HG02973 (cell line): ENCODE measurements at regions not wholly inside any gene's neighbourhood (a gene's known extent, or its start where the extent isn't known, plus 50 kb on each side); places are given as distances from the start of the nearest gene placed in this dataset.

Experiments
- ATAC-seq: cut with Tn5 transposase; IDR thresholded peaks from one replicate; pipeline ENCODE4 v1.9.1; 2021; ENCODE audit warnings: moderate library complexity; ENCODE audit not compliant: unreplicated experiment

DNA sequence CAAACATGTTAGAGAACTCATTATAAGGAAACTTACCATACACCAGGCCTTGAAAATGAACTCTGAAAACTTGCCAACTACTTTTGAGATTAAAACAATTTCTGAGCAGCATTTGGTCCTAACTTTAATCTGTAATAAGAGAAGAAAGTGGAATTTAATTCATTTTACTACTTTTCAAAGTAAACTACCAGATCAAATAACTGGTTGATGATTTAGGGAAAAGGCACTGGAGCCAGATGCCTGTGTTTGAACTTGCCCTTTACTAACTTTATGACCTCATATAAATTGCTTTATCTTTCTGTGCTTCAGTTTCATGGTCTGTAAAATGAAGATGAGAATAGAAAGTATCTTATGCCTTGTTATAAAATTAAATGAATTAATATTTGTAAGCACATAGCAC, 159.9 kb upstream of the PCDH18 start:
- ATAC-seq = no peak

DNA sequence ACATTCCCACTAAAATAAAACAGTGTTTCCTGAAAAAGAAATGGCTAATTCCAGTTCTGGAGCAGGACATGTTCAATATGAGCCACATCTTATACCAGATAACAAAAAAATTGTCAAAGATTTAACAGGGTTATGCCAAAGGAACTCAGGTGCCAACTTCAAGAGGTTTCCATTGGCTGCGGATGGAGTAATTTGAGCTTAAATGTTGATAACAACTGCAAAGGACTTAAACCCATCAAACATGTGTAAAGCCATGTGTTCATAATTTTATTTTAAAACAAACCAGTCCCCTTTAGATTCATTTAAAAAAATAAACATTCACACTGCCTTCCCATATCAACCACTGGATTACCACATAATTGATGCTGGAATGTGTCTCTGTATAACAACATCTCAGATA, 156.4 kb upstream of the PCDH18 start:
- ATAC-seq = no peak

- no peak for ATAC-seq
Observed at GRCh38 chr4:137685357-137685756, 153.1 kb upstream of the PCDH18 start.

GRCh38 chr4:137681081-137681480, 148.8 kb upstream of the PCDH18 start:
- ATAC-seq = no peak

- ATAC-seq = peak; percentile 62
Observed at GRCh38 chr4:137678796-137679195, 146.5 kb upstream of the PCDH18 start.

DNA sequence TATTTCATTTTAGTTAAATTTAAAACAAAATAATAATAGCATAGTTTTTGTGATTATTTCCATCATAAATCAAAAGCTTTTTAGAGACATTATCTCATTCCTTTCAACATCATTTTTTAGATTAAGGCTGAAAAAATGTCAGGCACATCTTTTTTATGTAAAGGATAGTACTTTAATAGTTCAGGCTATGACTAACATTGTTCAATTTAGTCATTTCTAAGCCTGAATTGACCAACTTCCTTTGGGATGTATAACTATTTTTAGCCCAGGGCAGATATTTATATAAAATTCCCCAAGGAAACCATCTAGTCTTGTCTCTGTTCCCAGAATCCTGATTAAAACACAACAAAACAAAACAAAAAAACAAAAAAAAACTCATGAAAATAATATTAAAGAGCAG, 145.6 kb upstream of the PCDH18 start:
- no peak for ATAC-seq

GRCh38 chr4:137676357-137676998, 144.2 kb upstream of the PCDH18 start:
- no peak for ATAC-seq

DNA sequence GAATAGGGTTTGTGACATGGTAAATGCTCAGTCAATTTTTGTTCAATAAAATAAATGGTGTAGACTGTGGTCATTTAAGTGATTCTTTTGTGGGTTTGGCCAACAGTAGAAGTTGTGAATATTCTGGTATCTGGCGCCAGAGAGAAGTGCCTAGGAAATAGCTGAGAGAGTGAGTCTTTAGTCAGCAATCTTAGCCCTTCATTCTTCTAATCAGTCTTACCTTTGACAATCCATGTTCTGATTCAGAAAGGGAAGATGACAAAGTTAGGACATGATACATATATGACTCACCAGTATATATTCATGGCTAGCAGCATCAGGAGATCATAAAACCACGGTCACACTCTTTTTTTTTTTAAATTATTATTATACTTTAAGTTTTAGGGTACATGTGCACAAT, 141.8 kb upstream of the PCDH18 start:
- ATAC-seq = no peak

GRCh38 chr4:137668885-137669545, 136.7 kb upstream of the PCDH18 start:
- ATAC-seq = no peak

- no peak for ATAC-seq
Observed at GRCh38 chr4:137664416-137664815, 132.1 kb upstream of the PCDH18 start.

- no peak for ATAC-seq
Observed at GRCh38 chr4:137664046-137664387, 131.7 kb upstream of the PCDH18 start.

GRCh38 chr4:137663251-137664045, 131.2 kb upstream of the PCDH18 start:
- no peak for ATAC-seq

DNA sequence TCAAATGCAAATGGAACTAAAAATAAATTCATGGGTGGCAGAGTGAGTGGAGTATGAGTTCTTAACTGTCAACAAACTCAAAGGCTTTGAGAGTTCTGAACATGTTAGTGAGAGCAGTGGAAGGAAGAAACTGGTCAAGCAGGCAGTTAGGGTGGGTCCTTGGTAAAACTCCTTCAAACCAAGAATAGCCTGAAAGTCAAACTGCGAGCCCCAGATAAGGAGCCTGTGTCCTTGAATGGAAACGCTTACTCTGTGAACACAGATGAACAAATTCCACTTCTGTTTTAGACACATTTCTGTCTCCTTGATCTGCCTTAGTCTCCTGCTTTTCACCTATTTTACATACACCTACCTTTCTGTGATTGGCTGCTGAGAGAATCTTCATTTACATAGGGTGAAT, 129.4 kb upstream of the PCDH18 start:
- ATAC-seq = no peak

DNA sequence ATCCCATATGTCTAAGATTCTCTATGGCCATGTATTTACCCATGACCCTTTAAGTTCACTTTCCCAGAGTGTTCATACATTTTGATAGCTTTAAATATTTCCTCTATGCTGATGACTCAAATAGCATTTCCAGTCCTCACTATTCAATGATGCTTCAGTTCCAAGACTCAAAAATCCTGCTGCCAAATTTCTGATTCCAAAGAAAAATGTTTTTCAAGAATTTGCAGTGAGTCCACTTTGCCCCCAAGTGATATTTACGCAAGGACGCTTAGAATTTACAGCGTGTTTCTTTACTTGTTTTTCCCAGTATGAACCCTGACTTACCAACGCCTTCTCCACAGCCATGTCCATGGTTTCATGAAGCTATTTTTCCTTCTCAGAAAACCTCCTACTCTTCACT, 127.9 kb upstream of the PCDH18 start:
- ATAC-seq = no peak

- no peak for ATAC-seq
Observed at GRCh38 chr4:137659431-137659830, 127.1 kb upstream of the PCDH18 start.

GRCh38 chr4:137656661-137657060, 124.4 kb upstream of the PCDH18 start:
- ATAC-seq = no peak

GRCh38 chr4:137655302-137655701, 123.0 kb upstream of the PCDH18 start:
- ATAC-seq = no peak

DNA sequence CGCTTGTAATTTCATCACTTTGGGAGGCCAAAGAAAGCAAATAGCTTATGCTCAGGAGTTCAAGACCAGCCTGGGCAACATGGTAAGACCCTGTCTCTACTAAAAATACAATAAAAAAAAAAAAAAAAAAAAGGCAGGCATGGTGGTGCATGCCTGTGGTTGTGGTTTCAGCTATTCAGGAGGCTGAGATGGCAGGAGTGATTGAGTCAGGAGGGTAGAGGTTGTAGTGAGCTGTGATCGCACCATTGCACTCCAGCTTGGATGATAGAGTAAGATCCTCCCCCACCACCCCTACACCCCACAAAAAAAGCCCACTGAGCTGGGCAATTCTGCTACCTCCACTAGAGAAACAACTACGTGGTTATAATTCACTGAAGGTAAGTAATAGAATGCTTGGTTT, 118.8 kb upstream of the PCDH18 start:
- ATAC-seq = no peak

DNA sequence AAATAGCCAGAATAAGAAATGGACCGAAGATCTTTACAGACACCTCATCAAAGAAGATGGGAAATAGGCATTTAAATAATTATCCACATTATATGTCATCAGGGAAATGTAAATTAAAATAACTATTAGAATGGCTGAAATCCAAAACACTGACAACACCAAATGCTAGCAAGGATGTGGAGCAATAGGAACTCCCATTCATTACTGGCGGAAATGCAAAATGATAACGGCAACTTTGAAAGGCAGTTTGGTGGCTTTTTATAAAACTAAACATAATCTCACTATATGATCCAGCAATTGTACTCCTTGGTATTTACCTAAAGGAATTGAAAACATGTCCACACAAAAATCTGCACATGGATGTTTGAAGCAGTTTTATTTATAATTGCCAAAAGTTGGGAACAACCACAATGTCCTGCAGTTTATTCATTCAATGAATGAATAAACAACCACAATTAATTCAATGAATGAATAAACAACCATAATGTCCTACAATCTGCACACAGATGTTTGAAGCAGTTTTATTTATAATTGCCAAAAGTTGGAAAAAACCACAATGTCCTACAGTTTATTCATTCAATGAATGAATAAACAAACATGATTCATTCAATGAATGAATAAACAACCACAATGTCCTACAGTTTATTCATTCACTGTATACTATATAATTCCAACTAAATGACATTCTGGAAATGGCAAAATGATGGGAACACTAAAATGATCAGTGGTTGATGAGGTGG, 117.6 kb upstream of the PCDH18 start:
- ATAC-seq = no peak

GRCh38 chr4:137648531-137648930, 116.2 kb upstream of the PCDH18 start:
- no peak for ATAC-seq

- peak; percentile 93 for ATAC-seq
Observed at GRCh38 chr4:137647375-137647774, 115.1 kb upstream of the PCDH18 start.

GRCh38 chr4:137644201-137644600, 111.9 kb upstream of the PCDH18 start:
- no peak for ATAC-seq
